ENCODE measurements at regions not wholly inside any gene's neighbourhood (a gene's known extent, or its start where the extent isn't known, plus 50 kb on each side); places are given as distances from the start of the nearest gene placed in this dataset.
"Not testable (repeated sequence)": the region's sequence is repeated elsewhere in the genome, so short reads cannot be mapped to it uniquely, and the experiment has no call there.

- Mint-ChIP-seq H3K27me3 (ENCODE audit: unreplicated experiment) (no peaks in the 10 kb centered on the region), H3K27ac (ENCODE audit: unreplicated experiment) (no peak overlapping the region), H3K4me1 (ENCODE audit: unreplicated experiment) (no peaks in the 10 kb centered on the region), H3K36me3 (ENCODE audit: low read depth, unreplicated experiment) (no peaks in the 10 kb centered on the region), H3K4me3 (ENCODE audit: unreplicated experiment) (no peak overlapping the region), H3K9me3 (ENCODE audit: unreplicated experiment) (no peaks in the 10 kb centered on the region)
- TF ChIP-seq, protein P1, sequence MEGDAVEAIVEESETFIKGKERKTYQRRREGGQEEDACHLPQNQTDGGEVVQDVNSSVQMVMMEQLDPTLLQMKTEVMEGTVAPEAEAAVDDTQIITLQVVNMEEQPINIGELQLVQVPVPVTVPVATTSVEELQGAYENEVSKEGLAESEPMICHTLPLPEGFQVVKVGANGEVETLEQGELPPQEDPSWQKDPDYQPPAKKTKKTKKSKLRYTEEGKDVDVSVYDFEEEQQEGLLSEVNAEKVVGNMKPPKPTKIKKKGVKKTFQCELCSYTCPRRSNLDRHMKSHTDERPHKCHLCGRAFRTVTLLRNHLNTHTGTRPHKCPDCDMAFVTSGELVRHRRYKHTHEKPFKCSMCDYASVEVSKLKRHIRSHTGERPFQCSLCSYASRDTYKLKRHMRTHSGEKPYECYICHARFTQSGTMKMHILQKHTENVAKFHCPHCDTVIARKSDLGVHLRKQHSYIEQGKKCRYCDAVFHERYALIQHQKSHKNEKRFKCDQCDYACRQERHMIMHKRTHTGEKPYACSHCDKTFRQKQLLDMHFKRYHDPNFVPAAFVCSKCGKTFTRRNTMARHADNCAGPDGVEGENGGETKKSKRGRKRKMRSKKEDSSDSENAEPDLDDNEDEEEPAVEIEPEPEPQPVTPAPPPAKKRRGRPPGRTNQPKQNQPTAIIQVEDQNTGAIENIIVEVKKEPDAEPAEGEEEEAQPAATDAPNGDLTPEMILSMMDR (IDR thresholded peaks at IDR 0.05; ENCODE audit: unreplicated experiment) = no peak
- no peak for DNase-seq (ENCODE audit: low spot score)
Observed at GRCh38 chr6:95740157-95740556, 162.8 kb downstream of the MANEA start.

DNA sequence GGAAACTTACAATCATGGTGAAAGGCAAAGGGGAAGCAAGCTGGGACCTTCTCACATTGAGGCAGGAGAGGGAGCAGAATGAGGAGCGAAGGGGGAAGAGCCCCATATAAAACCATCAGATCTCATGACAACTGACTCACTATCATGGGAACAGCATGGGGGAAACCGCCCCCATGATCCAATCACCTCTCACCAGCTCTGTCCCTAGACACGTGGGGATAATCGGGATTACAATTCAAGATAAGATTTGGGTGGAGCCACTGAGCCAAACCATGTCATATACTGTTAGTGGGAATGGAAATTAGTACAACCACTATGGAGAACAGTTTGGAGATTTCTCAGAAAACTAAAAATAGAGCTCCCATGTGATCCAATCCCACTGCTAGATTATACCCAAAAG lies 163.7 kb downstream of the MANEA start:
- Mint-ChIP-seq H3K36me3 (ENCODE audit: low read depth, unreplicated experiment) (no peaks in the 10 kb centered on the region), H3K4me1 (ENCODE audit: unreplicated experiment) (no peaks in the 10 kb centered on the region)
- TF ChIP-seq, protein P1 (IDR thresholded peaks at IDR 0.05; ENCODE audit: unreplicated experiment) = no peak

GRCh38 chr6:95742767-95743289 lies 165.5 kb downstream of the MANEA start:
- no peak for DNase-seq (ENCODE audit: low spot score)
- H3K36me3 Mint-ChIP-seq (ENCODE audit: low read depth, unreplicated experiment) = no peaks in the 10 kb centered on the region
- H3K9me3 Mint-ChIP-seq (ENCODE audit: unreplicated experiment) = no peaks in the 10 kb centered on the region
- H3K27me3 Mint-ChIP-seq (ENCODE audit: unreplicated experiment) = no peaks in the 10 kb centered on the region
- no peak overlapping the region for H3K27ac Mint-ChIP-seq (ENCODE audit: unreplicated experiment)
- H3K4me3 Mint-ChIP-seq (ENCODE audit: unreplicated experiment) = no peak overlapping the region
- TF ChIP-seq, protein P1 (IDR thresholded peaks at IDR 0.05; ENCODE audit: unreplicated experiment) = no peak
- H3K4me1 Mint-ChIP-seq (ENCODE audit: unreplicated experiment) = no peaks in the 10 kb centered on the region

More for the DNA sequence above, 163.7 kb downstream of the MANEA start:
- DNase-seq (ENCODE audit: low spot score) = no peak
- no peaks in the 10 kb centered on the region for H3K9me3 Mint-ChIP-seq (ENCODE audit: unreplicated experiment)
- H3K4me3 Mint-ChIP-seq (ENCODE audit: unreplicated experiment) = no peak overlapping the region
- no peaks in the 10 kb centered on the region for H3K27me3 Mint-ChIP-seq (ENCODE audit: unreplicated experiment)
- no peak overlapping the region for H3K27ac Mint-ChIP-seq (ENCODE audit: unreplicated experiment)

GRCh38 chr6:95743591-95743990 lies 166.3 kb downstream of the MANEA start:
- Mint-ChIP-seq H3K36me3 (ENCODE audit: low read depth, unreplicated experiment) (no peaks in the 10 kb centered on the region), H3K4me1 (ENCODE audit: unreplicated experiment) (no peaks in the 10 kb centered on the region), H3K27ac (ENCODE audit: unreplicated experiment) (no peak overlapping the region), H3K9me3 (ENCODE audit: unreplicated experiment) (no peaks in the 10 kb centered on the region), H3K4me3 (ENCODE audit: unreplicated experiment) (no peak overlapping the region), H3K27me3 (ENCODE audit: unreplicated experiment) (no peaks in the 10 kb centered on the region)
- TF ChIP-seq, protein P1 (IDR thresholded peaks at IDR 0.05; ENCODE audit: unreplicated experiment) = no peak
- DNase-seq (ENCODE audit: low spot score) = no peak

GRCh38 chr6:95758236-95759069 lies 181.1 kb downstream of the MANEA start:
- H3K36me3 Mint-ChIP-seq (ENCODE audit: low read depth, unreplicated experiment); DNase-seq (ENCODE audit: low spot score); H3K4me1 Mint-ChIP-seq (ENCODE audit: unreplicated experiment); H3K9me3 Mint-ChIP-seq (ENCODE audit: unreplicated experiment); H3K27ac Mint-ChIP-seq (ENCODE audit: unreplicated experiment); H3K4me3 Mint-ChIP-seq (ENCODE audit: unreplicated experiment); H3K27me3 Mint-ChIP-seq (ENCODE audit: unreplicated experiment): not testable (repeated sequence)

Measured in endothelial cell (in vitro differentiated cells).